ENCODE measurements at regions not wholly inside any gene's neighbourhood (a gene's known extent, or its start where the extent isn't known, plus 50 kb on each side); places are given as distances from the start of the nearest gene placed in this dataset.

DNA sequence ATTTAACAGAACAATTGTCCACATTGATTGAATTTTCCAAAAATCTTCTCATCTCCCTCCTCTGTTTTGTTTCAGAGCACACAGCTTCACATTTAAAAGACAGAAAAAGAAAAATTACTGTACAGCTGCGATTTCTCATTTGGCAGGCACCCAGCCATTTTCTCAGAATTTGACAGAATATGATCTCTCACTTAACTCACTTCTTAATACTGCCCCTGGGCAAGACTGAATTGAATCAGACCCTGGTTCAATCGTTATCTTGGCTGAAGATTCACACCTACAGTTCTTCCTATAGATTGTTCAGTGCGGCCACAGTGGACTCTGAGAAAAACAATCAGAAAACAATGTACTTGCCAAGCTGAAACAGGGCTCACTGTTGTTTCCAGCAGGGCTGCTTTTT is 90.2 kb upstream of the LHCGR start:
- ChIA-PET CTCF (no interaction called here), POLR2A (interaction anchor here (0.6 kb wide), 1 partner anchor 961 kb away, joined by 3 read pairs; no protein-coding TSS in a partner anchor)
- ATAC-seq (ENCODE audit: poor library complexity): no peak
- Mint-ChIP-seq H3K27ac (no peak overlapping the region), H3K36me3 (ENCODE audit: low read depth) (no peaks in the 10 kb centered on the region), H3K27me3 (peaks cover 9% of the 10 kb centered on the region), H3K4me3 (no peak overlapping the region), H3K4me1 (ENCODE audit: low read depth) (no peaks in the 10 kb centered on the region), H3K9me3 (no peaks in the 10 kb centered on the region)
- no peaks in the 10 kb centered on the region for H3K27me3 ChIP-seq (ENCODE audit: control insufficient read depth in 1 of 2, insufficient read depth in 2 of 2, low read length in 2 of 2)
- intact Hi-C loops (cut with DNase I, micrococcal nuclease): no loop called here
- no peaks in the 10 kb centered on the region for H3K36me3 ChIP-seq (ENCODE audit: insufficient read depth, low read length)
- no peak overlapping the region for H3K27ac ChIP-seq (ENCODE audit: low read depth in 1 of 2, low read length in 2 of 2)
- TF ChIP-seq, protein P1, sequence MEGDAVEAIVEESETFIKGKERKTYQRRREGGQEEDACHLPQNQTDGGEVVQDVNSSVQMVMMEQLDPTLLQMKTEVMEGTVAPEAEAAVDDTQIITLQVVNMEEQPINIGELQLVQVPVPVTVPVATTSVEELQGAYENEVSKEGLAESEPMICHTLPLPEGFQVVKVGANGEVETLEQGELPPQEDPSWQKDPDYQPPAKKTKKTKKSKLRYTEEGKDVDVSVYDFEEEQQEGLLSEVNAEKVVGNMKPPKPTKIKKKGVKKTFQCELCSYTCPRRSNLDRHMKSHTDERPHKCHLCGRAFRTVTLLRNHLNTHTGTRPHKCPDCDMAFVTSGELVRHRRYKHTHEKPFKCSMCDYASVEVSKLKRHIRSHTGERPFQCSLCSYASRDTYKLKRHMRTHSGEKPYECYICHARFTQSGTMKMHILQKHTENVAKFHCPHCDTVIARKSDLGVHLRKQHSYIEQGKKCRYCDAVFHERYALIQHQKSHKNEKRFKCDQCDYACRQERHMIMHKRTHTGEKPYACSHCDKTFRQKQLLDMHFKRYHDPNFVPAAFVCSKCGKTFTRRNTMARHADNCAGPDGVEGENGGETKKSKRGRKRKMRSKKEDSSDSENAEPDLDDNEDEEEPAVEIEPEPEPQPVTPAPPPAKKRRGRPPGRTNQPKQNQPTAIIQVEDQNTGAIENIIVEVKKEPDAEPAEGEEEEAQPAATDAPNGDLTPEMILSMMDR (IDR thresholded peaks at IDR 0.05): no peak
- H3K4me3 ChIP-seq (ENCODE audit: low read length): no peak overlapping the region
- no peak for DNase-seq
- H3K9me3 ChIP-seq (ENCODE audit: control insufficient read depth in 1 of 2, insufficient read depth in 1 of 2, low read length in 2 of 2): peaks cover 0 to 4% of the 10 kb centered on the region in 2 experiments
- no peaks in the 10 kb centered on the region for H3K4me1 ChIP-seq (ENCODE audit: insufficient read depth, low read length)

DNA sequence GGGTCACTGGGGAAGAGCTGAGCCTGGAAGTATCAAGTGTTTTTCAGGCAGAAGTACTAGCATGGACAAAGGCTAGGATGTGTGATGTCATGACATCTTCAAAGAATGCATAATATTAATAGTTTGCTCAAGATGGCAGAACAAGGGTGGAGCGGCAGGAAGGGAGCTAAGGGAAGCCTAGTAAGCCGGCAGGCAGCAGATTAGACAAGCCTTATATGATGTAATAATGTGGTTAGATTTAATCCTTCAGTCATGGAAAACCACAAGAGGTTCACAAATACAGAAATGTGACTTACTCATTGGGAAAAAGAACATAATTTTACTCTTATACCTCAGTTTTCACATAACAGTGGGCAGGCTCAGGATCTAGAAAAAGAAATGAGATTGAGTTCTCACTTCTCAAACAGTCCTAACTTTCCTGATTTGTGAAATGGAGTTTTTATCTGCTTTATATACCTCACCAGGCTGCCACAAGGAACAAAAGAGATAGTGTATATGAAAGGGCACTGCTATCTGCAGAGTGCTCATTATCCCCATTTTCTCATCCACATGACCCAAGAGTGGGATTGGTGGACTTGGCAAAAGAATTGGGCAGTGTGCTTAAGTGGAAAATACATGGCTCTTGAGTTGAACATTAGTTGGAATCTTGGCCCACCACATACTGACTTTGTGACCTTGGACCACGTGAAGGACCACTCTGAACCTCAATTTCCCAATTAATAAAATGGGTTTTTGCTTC is 89.1 kb upstream of the LHCGR start:
- Histone ChIP-seq H3K36me3 (ENCODE audit: insufficient read depth, low read length) (no peaks in the 10 kb centered on the region), H3K4me3 (ENCODE audit: low read length) (no peak overlapping the region), H3K4me1 (ENCODE audit: insufficient read depth, low read length) (no peaks in the 10 kb centered on the region), H3K27ac (ENCODE audit: low read depth in 1 of 2, low read length in 2 of 2) (no peak overlapping the region), H3K9me3 (ENCODE audit: control insufficient read depth in 1 of 2, insufficient read depth in 1 of 2, low read length in 2 of 2) (no peaks in the 10 kb centered on the region), H3K27me3 (ENCODE audit: control insufficient read depth in 1 of 2, insufficient read depth in 2 of 2, low read length in 2 of 2) (no peaks in the 10 kb centered on the region)
- no peaks in the 10 kb centered on the region for H3K9me3 Mint-ChIP-seq
- peaks cover 9% of the 10 kb centered on the region for H3K27me3 Mint-ChIP-seq
- H3K27ac Mint-ChIP-seq: no peak overlapping the region
- POLR2A ChIA-PET: no interaction called here
- no peak for DNase-seq
- no peak for ATAC-seq (ENCODE audit: poor library complexity)
- intact Hi-C loops (cut with DNase I, micrococcal nuclease): no loop called here
- TF ChIP-seq, protein P1 (IDR thresholded peaks at IDR 0.05): no peak
- no peaks in the 10 kb centered on the region for H3K36me3 Mint-ChIP-seq (ENCODE audit: low read depth)
- no peak overlapping the region for H3K4me3 Mint-ChIP-seq
- no peaks in the 10 kb centered on the region for H3K4me1 Mint-ChIP-seq (ENCODE audit: low read depth)
- CTCF ChIA-PET: no interaction called here

DNA sequence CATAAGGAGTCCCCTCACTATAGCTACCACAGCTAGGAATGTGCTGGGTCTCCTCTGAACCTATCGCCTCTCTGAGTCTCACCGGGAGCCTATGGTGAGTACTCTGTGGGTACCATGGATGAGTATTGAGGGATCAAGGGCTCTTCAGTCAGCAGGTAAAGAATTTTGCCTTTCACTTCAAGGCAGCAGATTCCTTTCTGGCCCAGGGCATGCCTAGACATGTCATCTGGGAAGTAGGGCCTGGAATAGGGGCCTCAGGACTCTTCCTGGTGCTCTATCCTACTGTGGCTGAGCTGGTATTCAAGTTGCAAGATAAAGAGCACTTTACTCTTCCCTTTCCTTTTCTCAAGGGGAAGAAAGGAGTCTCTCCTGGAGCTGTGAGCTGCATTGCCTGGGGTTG is 85.6 kb upstream of the LHCGR start:
- H3K27ac Mint-ChIP-seq: no peak overlapping the region
- Histone ChIP-seq H3K36me3 (ENCODE audit: insufficient read depth, low read length) (no peaks in the 10 kb centered on the region), H3K27ac (ENCODE audit: low read depth in 1 of 2, low read length in 2 of 2) (no peak overlapping the region), H3K4me1 (ENCODE audit: insufficient read depth, low read length) (no peaks in the 10 kb centered on the region), H3K27me3 (ENCODE audit: control insufficient read depth in 1 of 2, insufficient read depth in 2 of 2, low read length in 2 of 2) (no peaks in the 10 kb centered on the region), H3K4me3 (ENCODE audit: low read length) (no peak overlapping the region), H3K9me3 (ENCODE audit: control insufficient read depth in 1 of 2, insufficient read depth in 1 of 2, low read length in 2 of 2) (no peaks in the 10 kb centered on the region)
- DNase-seq (no peak), ATAC-seq (ENCODE audit: poor library complexity) (no peak)
- ChIA-PET POLR2A (no interaction called here), CTCF (no interaction called here)
- H3K4me3 Mint-ChIP-seq: no peak overlapping the region
- H3K36me3 Mint-ChIP-seq (ENCODE audit: low read depth): no peaks in the 10 kb centered on the region
- H3K4me1 Mint-ChIP-seq (ENCODE audit: low read depth): no peaks in the 10 kb centered on the region
- TF ChIP-seq, protein P1 (IDR thresholded peaks at IDR 0.05): no peak
- H3K27me3 Mint-ChIP-seq: peaks cover 9% of the 10 kb centered on the region
- intact Hi-C loops (cut with DNase I, micrococcal nuclease): no loop called here
- peaks cover 3% of the 10 kb centered on the region for H3K9me3 Mint-ChIP-seq

All from CD4-positive, alpha-beta T cell (primary cell).